Ectodermal cell (in vitro differentiated cells): ENCODE measurements at regions not wholly inside any gene's neighbourhood (a gene's known extent, or its start where the extent isn't known, plus 50 kb on each side); places are given as distances from the start of the nearest gene placed in this dataset.

ENCODE experiments used
- H3K27ac ChIP-seq: 2 replicates; pipeline ENCODE4 v1.7.0; 2013; ENCODE audit warnings: mild to moderate bottlenecking, low read depth, low read length; ENCODE audit not compliant: insufficient read depth, poor library complexity, severe bottlenecking
- H3K27me3 ChIP-seq: 2 replicates; pipeline ENCODE4 v1.7.0; 2013; ENCODE audit warnings: mild to moderate bottlenecking, low read length; ENCODE audit not compliant: insufficient read depth, control insufficient read depth, poor library complexity, severe bottlenecking
- H3K36me3 ChIP-seq: one replicate; pipeline ENCODE4 v1.7.0; 2013; ENCODE audit warnings: low read length; ENCODE audit not compliant: control insufficient read depth, insufficient read depth
- H3K4me1 ChIP-seq: one replicate; pipeline ENCODE4 v1.7.0; 2013; ENCODE audit warnings: low read length; ENCODE audit not compliant: control insufficient read depth, insufficient read depth
- H3K4me3 ChIP-seq: 2 replicates; pipeline ENCODE4 v1.7.0; 2013; ENCODE audit warnings: low read depth, low read length, control low read depth; ENCODE audit not compliant: insufficient read depth
- H3K9me3 ChIP-seq: 2 replicates; pipeline ENCODE4 v1.7.0; 2013; ENCODE audit warnings: mild to moderate bottlenecking, low read length, moderate library complexity; ENCODE audit not compliant: control insufficient read depth
- WGBS, 2 experiments: methylation state at CpG; one replicate each; pipeline ENCODE4 v1.1.7; 2013; ENCODE audit warnings: missing lambda C conversion rate in 2 of 2; 5-methylcytosine and 5-hydroxymethylcytosine counted together

- no peak overlapping the region for H3K27ac ChIP-seq
- no peaks in the 10 kb centered on the region for H3K36me3 ChIP-seq
- 94 to 100% methylated on average over 3 of the region's 3 CpGs for WGBS, 2 experiments
- H3K9me3 ChIP-seq: no peaks in the 10 kb centered on the region
- H3K4me3 ChIP-seq: no peak overlapping the region
- peaks cover 28% of the 10 kb centered on the region for H3K4me1 ChIP-seq
- no peaks in the 10 kb centered on the region for H3K27me3 ChIP-seq
Observed at GRCh38 chr1:229207916-229208315, 63.0 kb upstream of the RAB4A start.

- no peak overlapping the region for H3K27ac ChIP-seq
- WGBS, 2 experiments: 92 to 93% methylated on average over 2 of the region's 3 CpGs
Observed at GRCh38 chr1:229208481-229208880, 62.4 kb upstream of the RAB4A start.

GRCh38 chr1:229209386-229209785 lies 61.5 kb upstream of the RAB4A start:
- WGBS, 2 experiments: 96 to 97% methylated on average over 4 of the region's 4 CpGs
- Histone ChIP-seq H3K4me1 (peaks cover 20% of the 10 kb centered on the region), H3K9me3 (no peaks in the 10 kb centered on the region), H3K36me3 (no peaks in the 10 kb centered on the region), H3K27me3 (no peaks in the 10 kb centered on the region), H3K4me3 (no peak overlapping the region), H3K27ac (no peak overlapping the region)

More at GRCh38 chr1:229208481-229208880, 62.4 kb upstream of the RAB4A start:
- H3K4me3 ChIP-seq: no peak overlapping the region
- H3K36me3 ChIP-seq: no peaks in the 10 kb centered on the region
- no peaks in the 10 kb centered on the region for H3K9me3 ChIP-seq
- H3K27me3 ChIP-seq: no peaks in the 10 kb centered on the region
- H3K4me1 ChIP-seq: peaks cover 28% of the 10 kb centered on the region

GRCh38 chr1:229209816-229210215 lies 61.1 kb upstream of the RAB4A start:
- Histone ChIP-seq H3K27me3 (no peaks in the 10 kb centered on the region), H3K4me3 (no peak overlapping the region), H3K9me3 (no peaks in the 10 kb centered on the region), H3K36me3 (no peaks in the 10 kb centered on the region), H3K27ac (no peak overlapping the region), H3K4me1 (peaks cover 16% of the 10 kb centered on the region)
- WGBS, 2 experiments: 90 to 93% methylated on average over 4 of the region's 4 CpGs

GRCh38 chr1:229210844-229211243 lies 60.1 kb upstream of the RAB4A start:
- H3K4me1 ChIP-seq: peaks cover 6% of the 10 kb centered on the region
- WGBS, 2 experiments: 100% methylated on average over 2 of the region's 2 CpGs
- H3K27ac ChIP-seq: no peak overlapping the region
- H3K4me3 ChIP-seq: no peak overlapping the region
- no peaks in the 10 kb centered on the region for H3K36me3 ChIP-seq
- H3K27me3 ChIP-seq: no peaks in the 10 kb centered on the region
- no peaks in the 10 kb centered on the region for H3K9me3 ChIP-seq

GRCh38 chr1:229213797-229214196 lies 57.1 kb upstream of the RAB4A start:
- Histone ChIP-seq H3K27ac (no peak overlapping the region), H3K4me3 (no peak overlapping the region), H3K4me1 (no peaks in the 10 kb centered on the region), H3K27me3 (no peaks in the 10 kb centered on the region), H3K9me3 (no peaks in the 10 kb centered on the region), H3K36me3 (no peaks in the 10 kb centered on the region)
- no CpG with 5 or more reads among the region's 2 CpGs for WGBS, 2 experiments

- no peak overlapping the region for H3K27ac ChIP-seq
- H3K9me3 ChIP-seq: no peaks in the 10 kb centered on the region
- H3K4me3 ChIP-seq: no peak overlapping the region
- no peaks in the 10 kb centered on the region for H3K4me1 ChIP-seq
- no peaks in the 10 kb centered on the region for H3K27me3 ChIP-seq
- WGBS, 2 experiments: 83 to 87% methylated on average over 8 of the region's 8 CpGs
- H3K36me3 ChIP-seq: no peaks in the 10 kb centered on the region
Observed at GRCh38 chr1:229217716-229218115, 53.2 kb upstream of the RAB4A start.

- Histone ChIP-seq H3K36me3 (no peaks in the 10 kb centered on the region), H3K4me1 (no peaks in the 10 kb centered on the region), H3K27me3 (no peaks in the 10 kb centered on the region), H3K4me3 (no peak overlapping the region), H3K9me3 (no peaks in the 10 kb centered on the region), H3K27ac (no peak overlapping the region)
- 80 to 81% methylated on average over 1 of the region's 1 CpG for WGBS, 2 experiments
Observed at GRCh38 chr1:229218612-229219025, 52.3 kb upstream of the RAB4A start.

GRCh38 chr1:229220163-229220846 lies 50.6 kb upstream of the RAB4A start:
- no peaks in the 10 kb centered on the region for H3K4me1 ChIP-seq
- H3K36me3 ChIP-seq: no peaks in the 10 kb centered on the region
- H3K9me3 ChIP-seq: no peaks in the 10 kb centered on the region
- no peak overlapping the region for H3K4me3 ChIP-seq
- H3K27me3 ChIP-seq: no peaks in the 10 kb centered on the region
- H3K27ac ChIP-seq: no peak overlapping the region
- 92 to 95% methylated on average over 1 of the region's 1 CpG for WGBS, 2 experiments

GRCh38 chr1:229221106-229222019 lies 49.5 kb upstream of the RAB4A start:
- 84 to 85% methylated on average over 7 of the region's 7 CpGs for WGBS, 2 experiments
- H3K4me3 ChIP-seq: no peak overlapping the region
- no peaks in the 10 kb centered on the region for H3K4me1 ChIP-seq
- no peaks in the 10 kb centered on the region for H3K9me3 ChIP-seq
- no peaks in the 10 kb centered on the region for H3K27me3 ChIP-seq
- H3K36me3 ChIP-seq: no peaks in the 10 kb centered on the region
- H3K27ac ChIP-seq: no peak overlapping the region
